Testis (tissue), 2 donors: ENCODE measurements at regions not wholly inside any gene's neighbourhood (a gene's known extent, or its start where the extent isn't known, plus 50 kb on each side); places are given as distances from the start of the nearest gene placed in this dataset.

ENCODE experiments used
- DNase-seq: peaks from one replicate; pipeline ENCODE4 v3.0.0-alpha.2; 2019
- H3K27ac ChIP-seq, 2 donors: fragments of 200-600 bp; sonication (generic); one replicate each; pipeline ENCODE4 v1.5.1; 2019
- H3K27me3 ChIP-seq: fragments of 200-600 bp; sonication (generic); one replicate; pipeline ENCODE4 v1.5.1; 2019
- H3K36me3 ChIP-seq: fragments of 200-600 bp; sonication (generic); one replicate; pipeline ENCODE4 v1.5.1; 2017; ENCODE audit warnings: low read depth; ENCODE audit errors: missing control alignments
- H3K4me1 ChIP-seq: fragments of 200-600 bp; sonication (generic); one replicate; pipeline ENCODE4 v1.5.1; 2019
- H3K4me3 ChIP-seq, 2 donors: fragments of 200-600 bp; sonication (generic); one replicate each; pipeline ENCODE4 v1.5.1; 2017 to 2019
- H3K9me3 ChIP-seq: fragments of 200-600 bp; sonication (generic); one replicate; pipeline ENCODE4 v1.5.1; 2017
- CTCF ChIP-seq, 3 experiments: fragments of 450-650 bp in 2 of 3; fragments of 200-600 bp in 1 of 3; sonication (generic) in 1 of 3; IDR thresholded peaks; one replicate each; pipeline ENCODE4 v1.5.1; 2016 to 2019; ENCODE audit warnings: antibody characterized with exemption in 3 of 3, mild to moderate bottlenecking in 2 of 3, moderate library complexity in 1 of 3
- POLR2A ChIP-seq: fragments of 450-650 bp; IDR thresholded peaks from one replicate; pipeline ENCODE4 v1.6.1; 2017; ENCODE audit warnings: antibody characterized with exemption, mild to moderate bottlenecking, moderate library complexity
- WGBS, 2 donors: methylation state at CpG; one replicate each; pipeline ENCODE4 v1.1.5; 2018; 5-methylcytosine and 5-hydroxymethylcytosine counted together
- intact Hi-C: fragments of 100-400 bp; cut with DNase I; formaldehyde crosslinking; loops from one replicate; pipeline ENCODE4 v1.15.1; 2023; ENCODE audit warnings: low total_unique reads

- intact Hi-C loops: no loop called here
- Histone ChIP-seq H3K9me3 (no peaks in the 10 kb centered on the region), H3K4me1 (peaks cover 10% of the 10 kb centered on the region), H3K27ac (no peak overlapping the region), H3K4me3 (no peak overlapping the region), H3K36me3 (no peaks in the 10 kb centered on the region), H3K27me3 (no peaks in the 10 kb centered on the region)
- no peak for TF ChIP-seq CTCF (IDR thresholded peaks at IDR 0.05)
- no peak for TF ChIP-seq POLR2A
- WGBS, 2 donors: 59 to 63% methylated on average over 4 of the region's 4 CpGs
- DNase-seq: no peak
These were observed 185.8 kb upstream of the ID2 start for GRCh38 chr2:8496079-8496478.

GRCh38 chr2:8496617-8497016 lies 185.2 kb upstream of the ID2 start:
- 66 to 69% methylated on average over 3 to 4 of the region's 4 CpGs for WGBS, 2 donors
- no peaks in the 10 kb centered on the region for H3K27me3 ChIP-seq
- no peaks in the 10 kb centered on the region for H3K9me3 ChIP-seq
- DNase-seq: no peak
- no peaks in the 10 kb centered on the region for H3K36me3 ChIP-seq
- H3K4me1 ChIP-seq: peaks cover 10% of the 10 kb centered on the region
- H3K27ac ChIP-seq: no peak overlapping the region
- TF ChIP-seq POLR2A (no peak), CTCF (IDR thresholded peaks at IDR 0.05) (no peak)
- intact Hi-C loops: no loop called here
- no peak overlapping the region for H3K4me3 ChIP-seq

GRCh38 chr2:8498994-8499393 lies 182.9 kb upstream of the ID2 start:
- no peaks in the 10 kb centered on the region for H3K27me3 ChIP-seq
- no peaks in the 10 kb centered on the region for H3K9me3 ChIP-seq
- DNase-seq: no peak
- H3K36me3 ChIP-seq: no peaks in the 10 kb centered on the region
- H3K27ac ChIP-seq: no peak overlapping the region
- no peak overlapping the region for H3K4me3 ChIP-seq
- 85% methylated on average over 3 of the region's 3 CpGs for WGBS, 2 donors
- peaks cover under 1% of the 10 kb centered on the region for H3K4me1 ChIP-seq
- TF ChIP-seq CTCF (IDR thresholded peaks at IDR 0.05) (no peak), POLR2A (no peak)
- intact Hi-C loops: no loop called here

- H3K27me3 ChIP-seq: no peaks in the 10 kb centered on the region
- H3K36me3 ChIP-seq: no peaks in the 10 kb centered on the region
- no peaks in the 10 kb centered on the region for H3K9me3 ChIP-seq
- TF ChIP-seq POLR2A: no peak
- TF ChIP-seq CTCF (IDR thresholded peaks at IDR 0.05): no peak
- intact Hi-C loops: no loop called here
- H3K4me3 ChIP-seq: no peak overlapping the region
- H3K27ac ChIP-seq: no peak overlapping the region
- 71 to 75% methylated on average over 13 of the region's 13 CpGs for WGBS, 2 donors
- DNase-seq: no peak
- peaks cover 5% of the 10 kb centered on the region for H3K4me1 ChIP-seq
These were observed 181.5 kb upstream of the ID2 start for GRCh38 chr2:8500124-8501054.
